ENCODE measurements at regions not wholly inside any gene's neighbourhood (a gene's known extent, or its start where the extent isn't known, plus 50 kb on each side); places are given as distances from the start of the nearest gene placed in this dataset.

DNA sequence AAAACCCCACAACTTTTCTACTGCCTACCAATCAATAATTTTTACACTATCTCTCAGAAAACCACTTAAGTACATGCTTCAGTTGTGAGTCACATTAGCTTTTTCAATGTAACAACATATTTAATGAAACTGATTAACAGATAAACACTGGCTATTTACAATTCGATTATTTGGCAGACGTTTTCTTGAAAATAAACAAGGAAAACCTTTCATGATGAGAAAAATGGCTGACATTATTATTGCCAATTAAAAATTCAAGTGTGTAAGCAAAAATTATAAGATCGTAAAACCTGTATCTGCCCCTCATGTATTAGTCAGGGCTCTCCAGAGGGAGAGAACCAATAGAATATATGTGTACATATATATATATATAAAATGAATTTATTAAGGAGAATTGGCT, 1555.5 kb upstream of the IGFBP7 start:
- ATAC-seq: no peak
- POLR2A ChIA-PET: no interaction called here

DNA sequence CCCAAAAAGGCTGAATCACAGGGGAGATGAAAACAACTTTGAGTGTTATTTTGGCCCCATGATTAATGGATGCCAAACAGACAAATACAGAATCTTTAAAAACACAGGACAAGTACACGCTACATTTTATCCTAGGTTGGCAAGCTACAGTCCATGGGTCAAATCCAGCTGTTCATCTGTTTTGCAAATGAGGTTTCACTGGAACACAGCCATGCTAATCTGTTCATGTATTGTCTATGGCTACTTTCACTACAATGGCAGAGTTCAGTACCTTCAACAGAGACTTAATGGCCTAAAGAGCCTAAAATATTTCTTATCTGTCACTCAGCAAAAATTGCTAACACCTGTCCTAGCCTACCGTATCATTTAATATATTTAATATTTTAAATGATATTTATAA, 1548.5 kb upstream of the IGFBP7 start:
- WGBS (ENCODE audit: low lambda C conversion rate): 23% methylated on average over 2 of the region's 2 CpGs
- no TSS peak for BruUV-seq (replicated peaks)
- in situ Hi-C loops (cut with HindIII; ENCODE audit: extremely low pct_ligation_motif_present, low pct_unique_long_range_greater_than_20kb): no loop called here
- CTCF ChIA-PET (ENCODE audit: low intra/inter-chr PET ratio, low total read pairs): no interaction called here
- Histone ChIP-seq H3K9me3 (ENCODE audit: low read length) (peaks cover 86% of the 10 kb centered on the region), H3K27me3 (ENCODE audit: control insufficient read depth in 1 of 2, insufficient read depth in 2 of 2, low read length in 2 of 2) (no peaks in the 10 kb centered on the region), H3K4me1 (ENCODE audit: insufficient read depth, low read length) (no peaks in the 10 kb centered on the region), H2AFZ (ENCODE audit: low read length) (no peak overlapping the region), H3K4me2 (ENCODE audit: low read depth, low read length) (no peak overlapping the region), H3K79me2 (ENCODE audit: insufficient read depth, low read length) (no peaks in the 10 kb centered on the region), H3K36me3 (replicated peaks in 1 of 2; ENCODE audit: control insufficient read depth in 1 of 2, insufficient read depth in 2 of 2, low read length in 2 of 2) (no peaks in the 10 kb centered on the region), H3K4me3 (replicated peaks in 1 of 3; ENCODE audit: insufficient read depth in 1 of 3, low read depth in 2 of 3, low read length in 3 of 3) (no peak overlapping the region), H4K20me1 (ENCODE audit: insufficient read depth, low read length) (no peaks in the 10 kb centered on the region), H3K9ac (ENCODE audit: insufficient read depth, low read depth, low read length) (no peak overlapping the region), H3K27ac (ENCODE audit: extremely low read length, insufficient read depth, low read length) (no peak overlapping the region)
- ATAC-seq (no peak), DNase-seq (ENCODE audit: low spot score) (no peak), FAIRE-seq (no peak)
- POLR2A ChIA-PET: no interaction called here
- TF ChIP-seq, protein P1, sequence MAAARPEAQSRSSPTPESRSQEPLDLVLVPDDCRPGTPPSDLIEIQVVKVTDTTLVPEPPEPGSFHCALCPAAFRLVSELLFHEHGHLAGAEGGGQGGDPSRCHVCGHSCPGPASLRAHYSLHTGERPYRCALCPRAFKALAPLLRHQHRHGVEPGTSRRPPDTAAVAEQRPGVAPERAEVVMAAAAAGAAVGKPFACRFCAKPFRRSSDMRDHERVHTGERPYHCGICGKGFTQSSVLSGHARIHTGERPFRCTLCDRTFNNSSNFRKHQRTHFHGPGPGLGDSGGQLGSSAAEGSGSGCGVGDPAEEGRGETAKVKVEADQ (CRISPR knock-in tag; IDR thresholded peaks at IDR 0.05; ENCODE audit: borderline replicate concordance): no peak
- TF ChIP-seq ZNF766 (CRISPR knock-in tag; IDR thresholded peaks at IDR 0.05; ENCODE audit: borderline replicate concordance) (no peak), ZC3H4 (CRISPR knock-in tag; IDR thresholded peaks at IDR 0.05; ENCODE audit: borderline replicate concordance) (no peak), FOXK2 (IDR thresholded peaks at IDR 0.05) (no peak)
- intact Hi-C loops (cut with micrococcal nuclease; ENCODE audit: unreplicated experiment): no loop called here

More for the DNA sequence above, 1555.5 kb upstream of the IGFBP7 start:
- TF ChIP-seq ZNF749 (CRISPR knock-in tag; IDR thresholded peaks at IDR 0.05; ENCODE audit: borderline replicate concordance) (no peak), ZNF720 (CRISPR knock-in tag; IDR thresholded peaks at IDR 0.05) (no peak), FOSL2 (CRISPR knock-in tag; IDR thresholded peaks at IDR 0.05) (no peak), ZNF30 (CRISPR knock-in tag; IDR thresholded peaks at IDR 0.05) (no peak), SRSF4 (IDR thresholded peaks at IDR 0.05; ENCODE audit: low read depth, low read length, poor library complexity, severe bottlenecking) (no peak), ZNF101 (CRISPR knock-in tag; IDR thresholded peaks at IDR 0.05; ENCODE audit: borderline replicate concordance, low read depth) (no peak), HOXA3 (CRISPR knock-in tag; IDR thresholded peaks at IDR 0.05) (no peak)
- BruUV-seq (replicated peaks): no TSS peak
- H3K27me3 ChIP-seq (ENCODE audit: control insufficient read depth in 1 of 2, insufficient read depth in 2 of 2, low read length in 2 of 2): no peaks in the 10 kb centered on the region
- no peak overlapping the region for H2AFZ ChIP-seq (ENCODE audit: low read length)
- no peaks in the 10 kb centered on the region for H3K36me3 ChIP-seq (replicated peaks in 1 of 2; ENCODE audit: control insufficient read depth in 1 of 2, insufficient read depth in 2 of 2, low read length in 2 of 2)
- no peak overlapping the region for H3K9ac ChIP-seq (ENCODE audit: insufficient read depth, low read depth, low read length)
- H3K9me3 ChIP-seq (ENCODE audit: low read length): peaks cover 75% of the 10 kb centered on the region
- H3K27ac ChIP-seq (ENCODE audit: extremely low read length, insufficient read depth, low read length): no peak overlapping the region
- H3K4me2 ChIP-seq (ENCODE audit: low read depth, low read length): no peak overlapping the region
- WGBS (ENCODE audit: low lambda C conversion rate): 2% methylated on average over 3 of the region's 3 CpGs
- no peaks in the 10 kb centered on the region for H4K20me1 ChIP-seq (ENCODE audit: insufficient read depth, low read length)
- FAIRE-seq (no peak), DNase-seq (ENCODE audit: low spot score) (no peak)
- H3K79me2 ChIP-seq (ENCODE audit: insufficient read depth, low read length): no peaks in the 10 kb centered on the region
- intact Hi-C loops (cut with micrococcal nuclease; ENCODE audit: unreplicated experiment): no loop called here
- in situ Hi-C loops (cut with HindIII; ENCODE audit: extremely low pct_ligation_motif_present, low pct_unique_long_range_greater_than_20kb): no loop called here
- CTCF ChIA-PET (ENCODE audit: low intra/inter-chr PET ratio, low total read pairs): no interaction called here
- no peaks in the 10 kb centered on the region for H3K4me1 ChIP-seq (ENCODE audit: insufficient read depth, low read length)
- H3K4me3 ChIP-seq (replicated peaks in 1 of 3; ENCODE audit: insufficient read depth in 1 of 3, low read depth in 2 of 3, low read length in 3 of 3): no peak overlapping the region

Measured in HepG2 (cell line).